ENCODE measurements at regions not wholly inside any gene's neighbourhood (a gene's known extent, or its start where the extent isn't known, plus 50 kb on each side); places are given as distances from the start of the nearest gene placed in this dataset.

GRCh38 chr4:29908276-29908675 lies 811.9 kb upstream of the PCDH7 start:
- ATAC-seq (replicated peaks) (no peak), DNase-seq (no peak)
- no peaks in the 10 kb centered on the region for H3K36me3 Mint-ChIP-seq
- H3K27me3 Mint-ChIP-seq: no peaks in the 10 kb centered on the region
- no peak overlapping the region for H3K4me3 Mint-ChIP-seq
- no peaks in the 10 kb centered on the region for H3K4me1 Mint-ChIP-seq
- H3K27ac Mint-ChIP-seq: no peak overlapping the region
- H3K9me3 Mint-ChIP-seq: peaks cover 4% of the 10 kb centered on the region in 2 donors

- DNase-seq (no peak), ATAC-seq (replicated peaks) (no peak)
- Mint-ChIP-seq H3K4me3 (no peak overlapping the region), H3K9me3 (peaks cover 0 to 6% of the 10 kb centered on the region in 2 donors), H3K36me3 (no peaks in the 10 kb centered on the region), H3K4me1 (no peaks in the 10 kb centered on the region), H3K27me3 (no peaks in the 10 kb centered on the region), H3K27ac (no peak overlapping the region)
Observed at GRCh38 chr4:29927895-29928294, 792.3 kb upstream of the PCDH7 start.

GRCh38 chr4:29948451-29948850 lies 771.7 kb upstream of the PCDH7 start:
- no peaks in the 10 kb centered on the region for H3K4me1 Mint-ChIP-seq
- DNase-seq (no peak), ATAC-seq (replicated peaks) (no peak)
- H3K36me3 Mint-ChIP-seq: no peaks in the 10 kb centered on the region
- H3K9me3 Mint-ChIP-seq: peaks cover 3% of the 10 kb centered on the region in 2 donors
- no peak overlapping the region for H3K4me3 Mint-ChIP-seq
- H3K27ac Mint-ChIP-seq: no peak overlapping the region
- no peaks in the 10 kb centered on the region for H3K27me3 Mint-ChIP-seq

- H3K4me1 Mint-ChIP-seq: no peaks in the 10 kb centered on the region
- H3K36me3 Mint-ChIP-seq: no peaks in the 10 kb centered on the region
- peaks cover 3% of the 10 kb centered on the region in 2 donors for H3K9me3 Mint-ChIP-seq
- ATAC-seq (replicated peaks) (no peak), DNase-seq (no peak)
- H3K27me3 Mint-ChIP-seq: no peaks in the 10 kb centered on the region
- H3K27ac Mint-ChIP-seq: no peak overlapping the region
- no peak overlapping the region for H3K4me3 Mint-ChIP-seq
Observed at GRCh38 chr4:29948858-29949257, 771.3 kb upstream of the PCDH7 start.

DNA sequence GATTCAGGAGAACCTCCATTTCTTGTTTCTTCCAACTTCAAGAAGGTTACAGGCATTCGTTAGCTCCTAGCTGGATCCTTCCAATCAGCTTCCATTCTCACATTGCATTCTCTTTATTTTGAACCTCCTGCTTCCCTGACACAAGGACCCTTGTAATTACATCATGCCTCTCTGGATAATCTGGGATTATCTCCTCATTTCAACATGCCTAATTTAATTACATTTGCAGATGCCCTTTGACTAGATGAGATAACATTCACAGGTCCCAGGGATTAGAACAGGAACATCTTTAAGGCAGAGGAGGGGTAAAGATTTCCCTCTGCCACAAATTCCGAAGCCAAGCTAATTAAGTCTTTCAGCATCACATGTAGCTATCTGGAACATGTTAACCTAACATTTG lies 753.8 kb upstream of the PCDH7 start:
- Mint-ChIP-seq H3K36me3 (no peaks in the 10 kb centered on the region), H3K4me3 (no peak overlapping the region), H3K4me1 (no peaks in the 10 kb centered on the region), H3K27me3 (no peaks in the 10 kb centered on the region), H3K9me3 (no peaks in the 10 kb centered on the region), H3K27ac (no peak overlapping the region)
- ATAC-seq (replicated peaks) (no peak), DNase-seq (no peak)

DNA sequence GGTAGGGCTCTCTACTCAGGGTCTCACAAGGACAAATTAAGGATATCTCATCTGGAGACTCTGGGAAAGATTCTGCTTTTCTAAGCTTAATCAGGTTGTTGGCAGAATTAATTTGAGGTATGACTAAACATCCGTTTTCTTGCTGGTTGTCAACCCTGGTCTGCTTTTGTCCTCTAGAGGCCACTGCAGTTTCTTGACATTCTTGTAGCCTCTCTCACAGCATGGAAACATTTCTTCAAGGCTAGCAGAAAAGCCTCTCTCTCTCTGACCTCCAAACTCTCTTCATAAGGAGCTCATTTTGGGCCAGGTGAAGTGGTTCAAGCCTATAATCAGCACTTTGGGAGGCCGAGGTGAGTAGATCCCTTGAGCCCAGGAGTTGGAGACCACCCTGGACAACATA lies 749.5 kb upstream of the PCDH7 start:
- Mint-ChIP-seq H3K4me1 (no peaks in the 10 kb centered on the region), H3K36me3 (no peaks in the 10 kb centered on the region), H3K9me3 (no peaks in the 10 kb centered on the region), H3K27ac (no peak overlapping the region), H3K27me3 (no peaks in the 10 kb centered on the region), H3K4me3 (no peak overlapping the region)
- ATAC-seq (replicated peaks): no peak
- no peak for DNase-seq

GRCh38 chr4:29972121-29972520 lies 748.0 kb upstream of the PCDH7 start:
- H3K27me3 Mint-ChIP-seq: no peaks in the 10 kb centered on the region
- no peak for ATAC-seq (replicated peaks)

GRCh38 chr4:29983890-29984289 lies 736.3 kb upstream of the PCDH7 start:
- H3K27me3 Mint-ChIP-seq: no peaks in the 10 kb centered on the region
- no peaks in the 10 kb centered on the region for H3K36me3 Mint-ChIP-seq
- no peak overlapping the region for H3K27ac Mint-ChIP-seq
- DNase-seq: no peak
- H3K4me1 Mint-ChIP-seq: no peaks in the 10 kb centered on the region
- no peak for ATAC-seq (replicated peaks)
- no peak overlapping the region for H3K4me3 Mint-ChIP-seq
- peaks cover 0 to 4% of the 10 kb centered on the region in 2 donors for H3K9me3 Mint-ChIP-seq

More at GRCh38 chr4:29972121-29972520, 748.0 kb upstream of the PCDH7 start:
- H3K4me1 Mint-ChIP-seq: no peaks in the 10 kb centered on the region
- H3K27ac Mint-ChIP-seq: no peak overlapping the region
- DNase-seq: no peak
- no peaks in the 10 kb centered on the region for H3K9me3 Mint-ChIP-seq
- no peaks in the 10 kb centered on the region for H3K36me3 Mint-ChIP-seq
- H3K4me3 Mint-ChIP-seq: no peak overlapping the region

- no peak overlapping the region for H3K27ac Mint-ChIP-seq
- no peaks in the 10 kb centered on the region for H3K4me1 Mint-ChIP-seq
- no peak overlapping the region for H3K4me3 Mint-ChIP-seq
- no peaks in the 10 kb centered on the region for H3K36me3 Mint-ChIP-seq
- DNase-seq (no peak), ATAC-seq (replicated peaks) (no peak)
- H3K9me3 Mint-ChIP-seq: peaks cover under 1 to 2% of the 10 kb centered on the region in 2 donors
- H3K27me3 Mint-ChIP-seq: no peaks in the 10 kb centered on the region
Observed at GRCh38 chr4:30001628-30002027, 718.5 kb upstream of the PCDH7 start.

GRCh38 chr4:30002341-30002740 lies 717.8 kb upstream of the PCDH7 start:
- no peaks in the 10 kb centered on the region for H3K27me3 Mint-ChIP-seq
- H3K4me3 Mint-ChIP-seq: no peak overlapping the region
- no peak for ATAC-seq (replicated peaks)
- no peak for DNase-seq
- peaks cover under 1 to 5% of the 10 kb centered on the region in 2 donors for H3K9me3 Mint-ChIP-seq
- H3K36me3 Mint-ChIP-seq: no peaks in the 10 kb centered on the region
- H3K27ac Mint-ChIP-seq: no peak overlapping the region
- no peaks in the 10 kb centered on the region for H3K4me1 Mint-ChIP-seq

GRCh38 chr4:30005995-30006394 lies 714.2 kb upstream of the PCDH7 start:
- ATAC-seq (replicated peaks) (no peak), DNase-seq (no peak)
- no peak overlapping the region for H3K27ac Mint-ChIP-seq
- no peaks in the 10 kb centered on the region for H3K36me3 Mint-ChIP-seq
- no peaks in the 10 kb centered on the region for H3K27me3 Mint-ChIP-seq
- H3K4me1 Mint-ChIP-seq: no peaks in the 10 kb centered on the region
- no peak overlapping the region for H3K4me3 Mint-ChIP-seq
- peaks cover 5% of the 10 kb centered on the region in 2 donors for H3K9me3 Mint-ChIP-seq

GRCh38 chr4:30024526-30024925 lies 695.6 kb upstream of the PCDH7 start:
- Mint-ChIP-seq H3K9me3 (peaks cover 0 to 2% of the 10 kb centered on the region in 2 donors), H3K27me3 (no peaks in the 10 kb centered on the region), H3K27ac (no peak overlapping the region), H3K4me3 (no peak overlapping the region), H3K36me3 (no peaks in the 10 kb centered on the region), H3K4me1 (no peaks in the 10 kb centered on the region)
- no peak for DNase-seq
- no peak for ATAC-seq (replicated peaks)

- Mint-ChIP-seq H3K27ac (no peak overlapping the region), H3K4me1 (no peaks in the 10 kb centered on the region), H3K9me3 (peaks cover 0 to 4% of the 10 kb centered on the region in 2 donors), H3K27me3 (no peaks in the 10 kb centered on the region), H3K36me3 (no peaks in the 10 kb centered on the region), H3K4me3 (no peak overlapping the region)
- no peak for ATAC-seq (replicated peaks)
- DNase-seq: no peak
Observed at GRCh38 chr4:30028826-30029225, 691.3 kb upstream of the PCDH7 start.

- Mint-ChIP-seq H3K9me3 (peaks cover 0 to 4% of the 10 kb centered on the region in 2 donors), H3K27ac (no peak overlapping the region), H3K27me3 (no peaks in the 10 kb centered on the region), H3K4me3 (no peak overlapping the region), H3K4me1 (no peaks in the 10 kb centered on the region), H3K36me3 (no peaks in the 10 kb centered on the region)
- no peak for DNase-seq
- no peak for ATAC-seq (replicated peaks)
Observed at GRCh38 chr4:30056016-30056766, 664.0 kb upstream of the PCDH7 start.

GRCh38 chr4:30068234-30068633 lies 651.9 kb upstream of the PCDH7 start:
- Mint-ChIP-seq H3K9me3 (peaks cover 3 to 6% of the 10 kb centered on the region in 2 donors), H3K4me3 (no peak overlapping the region), H3K4me1 (no peaks in the 10 kb centered on the region), H3K27ac (no peak overlapping the region), H3K27me3 (no peaks in the 10 kb centered on the region), H3K36me3 (no peaks in the 10 kb centered on the region)
- no peak for ATAC-seq (replicated peaks)
- no peak for DNase-seq

All from stimulated activated naive B cell treated with anti-CD40 and anti-IgM and Interleukin-4, amounts not matched to agents 10 μg/mL and 1 μg/mL and 100 μg/mL, for 72 hours (primary cell).